Right lobe of liver (tissue), 6 donors: ENCODE measurements at regions not wholly inside any gene's neighbourhood (a gene's known extent, or its start where the extent isn't known, plus 50 kb on each side); places are given as distances from the start of the nearest gene placed in this dataset.
"Not testable (repeated sequence)": the region's sequence is repeated elsewhere in the genome, so short reads cannot be mapped to it uniquely, and the experiment has no call there.

ENCODE experiments used
- ATAC-seq, 4 donors: fragments of 200-7000 bp; cut with Tn5 transposase; one replicate each; pipeline ENCODE4 v1.9.1; 2020; ENCODE audit warnings: mild to moderate bottlenecking in 4 of 4, moderate library complexity in 4 of 4
- DNase-seq, 3 donors: peaks; one replicate each; pipeline ENCODE4 v3.0.0-alpha.2; 2020
- H3K27ac ChIP-seq, 3 donors: fragments of 200-600 bp; one replicate each; pipeline ENCODE4 v1.8.0; 2022
- H3K27me3 ChIP-seq, 2 donors: fragments of 200-600 bp; one replicate each; pipeline ENCODE4 v1.8.0; 2022
- H3K36me3 ChIP-seq, 4 donors: fragments of 200-600 bp; sonication (generic) in 1 of 4; one replicate each; pipeline versions ENCODE4 v1.5.1 to v1.8.0; 2017 to 2022; ENCODE audit warnings: control low read depth in 1 of 4
- H3K4me1 ChIP-seq, 4 donors: fragments of 200-600 bp; sonication (generic) in 1 of 4; one replicate each; pipeline versions ENCODE4 v1.5.1 to v1.8.0; 2017 to 2022; ENCODE audit warnings: control low read depth in 1 of 4
- H3K4me3 ChIP-seq, 3 donors: fragments of 200-600 bp; one replicate each; pipeline ENCODE4 v1.8.0; 2022
- H3K9me3 ChIP-seq, 4 donors: fragments of 200-600 bp; sonication (generic) in 1 of 4; one replicate each; pipeline versions ENCODE4 v1.5.1 to v1.8.0; 2017 to 2022; ENCODE audit warnings: control low read depth in 1 of 4
- POLR2A ChIP-seq: fragments of 450-650 bp; IDR thresholded peaks from one replicate; pipeline ENCODE4 v1.6.1; 2017; ENCODE audit warnings: antibody characterized with exemption, mild to moderate bottlenecking
- WGBS: methylation state at CpG from one replicate; pipeline ENCODE4 v1.1.6; 2018; ENCODE audit warnings: low coverage, low lambda C conversion rate; ENCODE audit not compliant: insufficient coverage; ENCODE audit errors: missing lambda C conversion rate; 5-methylcytosine and 5-hydroxymethylcytosine counted together
- intact Hi-C, 2 donors: fragments of 100-400 bp; cut with DNase I; formaldehyde crosslinking; loops; one replicate each; pipeline versions ENCODE4 v1.11.2 to v1.14.1; 2022
- TF ChIP-seq, protein P1 (sequence below), 4 donors: fragments of 200-600 bp in 3 of 4; fragments of 450-650 bp in 1 of 4; IDR thresholded peaks; one replicate each; pipeline versions ENCODE4 v1.5.1 to v1.8.0; 2016 to 2022; ENCODE audit warnings: antibody characterized with exemption in 4 of 4, mild to moderate bottlenecking in 2 of 4
- donor health status: DM: no; HTN: yes; CAD: no.
- donor health status: DM: no; HTN: no; CAD: no.
- donor health status: DM: no; HTN: no; CAD: no.
- donor health status: DM: no; HTN: yes; CAD: no.
- donor health status: DM: no; HTN: yes; CAD: no.

- TF ChIP-seq, protein P1, sequence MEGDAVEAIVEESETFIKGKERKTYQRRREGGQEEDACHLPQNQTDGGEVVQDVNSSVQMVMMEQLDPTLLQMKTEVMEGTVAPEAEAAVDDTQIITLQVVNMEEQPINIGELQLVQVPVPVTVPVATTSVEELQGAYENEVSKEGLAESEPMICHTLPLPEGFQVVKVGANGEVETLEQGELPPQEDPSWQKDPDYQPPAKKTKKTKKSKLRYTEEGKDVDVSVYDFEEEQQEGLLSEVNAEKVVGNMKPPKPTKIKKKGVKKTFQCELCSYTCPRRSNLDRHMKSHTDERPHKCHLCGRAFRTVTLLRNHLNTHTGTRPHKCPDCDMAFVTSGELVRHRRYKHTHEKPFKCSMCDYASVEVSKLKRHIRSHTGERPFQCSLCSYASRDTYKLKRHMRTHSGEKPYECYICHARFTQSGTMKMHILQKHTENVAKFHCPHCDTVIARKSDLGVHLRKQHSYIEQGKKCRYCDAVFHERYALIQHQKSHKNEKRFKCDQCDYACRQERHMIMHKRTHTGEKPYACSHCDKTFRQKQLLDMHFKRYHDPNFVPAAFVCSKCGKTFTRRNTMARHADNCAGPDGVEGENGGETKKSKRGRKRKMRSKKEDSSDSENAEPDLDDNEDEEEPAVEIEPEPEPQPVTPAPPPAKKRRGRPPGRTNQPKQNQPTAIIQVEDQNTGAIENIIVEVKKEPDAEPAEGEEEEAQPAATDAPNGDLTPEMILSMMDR (IDR thresholded peaks at IDR 0.05): no peak
- no peak for TF ChIP-seq POLR2A
- Histone ChIP-seq H3K27ac (no peak overlapping the region), H3K36me3 (no peaks in the 10 kb centered on the region), H3K27me3 (no peaks in the 10 kb centered on the region), H3K9me3 (no peaks in the 10 kb centered on the region), H3K4me1 (peaks cover 0 to 2% (median 0%) of the 10 kb centered on the region in 4 donors), H3K4me3 (no peak overlapping the region)
- ATAC-seq: no peak
- DNase-seq: no peak
- intact Hi-C loops: no loop called here
Measured at GRCh38 chr2:16974688-16975087, 309.1 kb upstream of the CYRIA start.

DNA sequence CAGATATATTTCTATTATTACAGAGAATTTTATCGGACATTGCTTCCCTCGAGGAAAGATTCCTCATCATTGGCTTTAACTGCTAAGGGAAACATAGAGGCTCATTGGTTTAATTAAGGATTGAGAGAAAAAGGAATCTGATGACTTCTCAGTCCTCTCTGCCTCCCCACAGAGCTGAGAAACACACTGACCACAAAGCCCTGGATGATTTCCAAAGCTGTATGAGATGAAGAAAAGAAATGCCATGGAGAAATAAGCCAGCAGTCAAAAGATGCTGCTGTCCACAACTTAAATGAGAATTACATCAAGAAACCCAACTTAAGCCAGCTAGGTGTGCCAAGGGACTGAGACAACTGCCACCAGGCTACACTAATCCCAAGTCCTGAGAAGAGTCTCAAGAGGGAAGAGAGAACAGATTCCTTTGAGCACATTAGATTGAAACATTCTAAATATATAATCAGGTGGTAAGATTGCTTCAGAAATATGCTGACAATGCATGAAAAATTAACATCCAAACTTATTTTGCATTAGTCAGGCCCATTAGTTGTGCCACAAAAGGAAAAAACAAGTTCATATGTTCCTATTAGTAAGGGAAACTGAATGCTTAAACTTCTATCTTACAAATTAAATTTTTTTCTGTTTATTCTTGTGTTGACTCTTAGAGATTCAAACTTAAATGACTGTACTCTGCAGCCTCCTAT is 308.1 kb upstream of the CYRIA start:
- intact Hi-C loops: no loop called here
- Histone ChIP-seq H3K4me1 (peaks cover 0 to 2% (median 0%) of the 10 kb centered on the region in 4 donors), H3K27ac (no peak overlapping the region), H3K36me3 (no peaks in the 10 kb centered on the region), H3K27me3 (no peaks in the 10 kb centered on the region), H3K9me3 (no peaks in the 10 kb centered on the region), H3K4me3 (no peak overlapping the region)
- DNase-seq: no peak
- ATAC-seq: no peak
- WGBS: 75% methylated on average over 2 of the region's 2 CpGs
- no peak for TF ChIP-seq POLR2A

GRCh38 chr2:16972276-16972675 is 306.6 kb upstream of the CYRIA start:
- Histone ChIP-seq H3K27ac (no peak overlapping the region), H3K36me3 (no peaks in the 10 kb centered on the region), H3K9me3 (no peaks in the 10 kb centered on the region), H3K27me3 (no peaks in the 10 kb centered on the region), H3K4me1 (peaks cover 0 to 2% (median 0%) of the 10 kb centered on the region in 4 donors), H3K4me3 (no peak overlapping the region)
- WGBS: 87% methylated on average over 1 of the region's 1 CpG
- no peak for DNase-seq
- TF ChIP-seq, protein P1 (IDR thresholded peaks at IDR 0.05): no peak
- no peak for TF ChIP-seq POLR2A
- intact Hi-C loops: no loop called here
- no peak for ATAC-seq

DNA sequence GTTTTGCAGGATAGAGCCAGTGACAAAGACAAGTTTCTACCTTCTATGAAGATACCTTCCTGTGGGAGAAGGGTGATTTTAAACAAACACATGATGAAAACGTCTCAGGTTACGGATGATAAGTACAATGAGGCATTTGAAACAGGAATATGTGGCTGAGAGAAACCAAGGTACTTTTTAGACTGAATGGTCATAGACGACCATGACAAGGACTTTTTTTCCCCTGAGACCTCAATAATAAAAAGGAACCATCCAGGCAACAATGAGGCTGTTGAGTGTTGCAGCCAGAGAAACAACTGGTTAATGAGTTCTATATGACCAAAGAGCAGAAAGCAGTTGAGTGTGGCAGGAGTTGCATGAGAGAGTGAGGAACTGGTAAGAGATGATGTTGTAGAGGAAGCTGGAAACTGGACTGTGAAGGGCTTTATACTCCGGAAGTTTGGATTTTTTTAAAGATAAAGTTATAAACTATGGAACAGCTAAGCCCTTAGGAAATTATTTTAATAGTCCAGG is 306.1 kb upstream of the CYRIA start:
- Histone ChIP-seq H3K36me3 (no peaks in the 10 kb centered on the region), H3K27me3 (no peaks in the 10 kb centered on the region), H3K4me1 (peaks cover 0 to 2% (median 0%) of the 10 kb centered on the region in 4 donors), H3K9me3 (no peaks in the 10 kb centered on the region), H3K4me3 (no peak overlapping the region), H3K27ac (no peak overlapping the region)
- intact Hi-C loops: no loop called here
- DNase-seq: no peak
- 62% methylated on average over 4 of the region's 4 CpGs for WGBS
- no peak for ATAC-seq
- TF ChIP-seq POLR2A: no peak
- TF ChIP-seq, protein P1 (IDR thresholded peaks at IDR 0.05): no peak

DNA sequence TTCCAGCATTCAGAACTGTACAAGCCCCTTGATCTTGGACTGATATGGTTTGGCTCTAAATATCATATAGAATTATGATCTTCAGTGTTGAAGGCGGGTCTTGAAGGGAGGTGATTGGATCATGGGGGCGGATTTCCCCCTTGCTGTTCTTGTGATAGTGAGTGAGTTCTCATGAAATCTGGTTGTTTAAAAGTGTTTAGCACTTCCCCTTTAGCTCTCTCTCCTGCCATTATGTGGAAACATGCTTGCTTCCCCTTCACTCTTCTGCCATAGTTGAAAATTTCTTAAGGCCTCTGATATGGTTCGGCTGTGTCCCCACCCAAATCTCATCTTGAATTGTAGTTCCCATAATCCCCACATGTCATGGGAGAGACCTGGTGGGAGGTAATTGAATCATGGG is 305.3 kb upstream of the CYRIA start:
- DNase-seq, H3K36me3 ChIP-seq, H3K4me1 ChIP-seq, intact Hi-C loops, H3K27me3 ChIP-seq, H3K9me3 ChIP-seq, ATAC-seq, H3K27ac ChIP-seq, H3K4me3 ChIP-seq: not testable (repeated sequence)
- 69% methylated on average over 2 of the region's 3 CpGs for WGBS
